Prostate gland (tissue), 2 donors: ENCODE measurements at regions not wholly inside any gene's neighbourhood (a gene's known extent, or its start where the extent isn't known, plus 50 kb on each side); places are given as distances from the start of the nearest gene placed in this dataset.

Experiments used
- DNase-seq: peaks from one replicate; pipeline ENCODE4 v3.0.0-alpha.2; 2019; ENCODE audit warnings: low spot score
- H3K27ac ChIP-seq, 2 donors: fragments of 200-600 bp; sonication (generic); 2 replicates each; pipeline ENCODE4 v1.5.1; 2017 to 2019
- H3K27me3 ChIP-seq: fragments of 200-600 bp; sonication (generic); replicated peaks from 2 replicates; pipeline ENCODE4 v1.5.1; 2019; ENCODE audit not compliant: insufficient read depth
- H3K36me3 ChIP-seq, 2 donors: fragments of 200-600 bp; sonication (generic); 1 replicate in 1 of 2; 2 replicates in 1 of 2; pipeline versions ENCODE4 v1.5.1 to v1.8.1; 2017 to 2019
- H3K4me1 ChIP-seq: fragments of 200-600 bp; sonication (generic); replicated peaks from 2 replicates; pipeline ENCODE4 v1.5.1; 2019
- H3K4me3 ChIP-seq, 2 donors: fragments of 200-600 bp; sonication (generic); 2 replicates each; pipeline ENCODE4 v1.5.1; 2017 to 2019
- H3K9me3 ChIP-seq: fragments of 200-600 bp; sonication (generic); 2 replicates; pipeline ENCODE4 v1.5.1; 2017
- CTCF ChIP-seq, 4 experiments: fragments of 200-600 bp in 2 of 4; fragments of 450-650 bp in 2 of 4; sonication (generic) in 2 of 4; IDR thresholded peaks; 1 replicate in 3 of 4; 2 replicates in 1 of 4; pipeline ENCODE4 v1.5.1; 2016 to 2019; ENCODE audit warnings: antibody characterized with exemption in 4 of 4, mild to moderate bottlenecking in 2 of 4, moderate library complexity in 2 of 4
- POLR2A ChIP-seq: fragments of 450-650 bp; IDR thresholded peaks from one replicate; pipeline ENCODE4 v1.6.1; 2016; ENCODE audit warnings: antibody characterized with exemption, mild to moderate bottlenecking
- POLR2AphosphoS5 ChIP-seq: sonication (generic); formaldehyde crosslinking; IDR thresholded peaks from one replicate; pipeline ENCODE4 v1.6.1; 2017; ENCODE audit warnings: antibody characterized with exemption
- WGBS: methylation state at CpG from one replicate; pipeline ENCODE4 v1.1.5; 2018; 5-methylcytosine and 5-hydroxymethylcytosine counted together
- intact Hi-C: fragments of 100-400 bp; cut with DNase I; formaldehyde crosslinking; loops from one replicate; pipeline ENCODE4 v1.14.2; 2022

- Histone ChIP-seq H3K27me3 (peaks cover 82% of the 10 kb centered on the region), H3K4me3 (no peak overlapping the region), H3K4me1 (peaks cover 3% of the 10 kb centered on the region), H3K9me3 (no peaks in the 10 kb centered on the region), H3K27ac (no peak overlapping the region), H3K36me3 (no peaks in the 10 kb centered on the region)
- TF ChIP-seq POLR2A (no peak), POLR2AphosphoS5 (no peak), CTCF (IDR thresholded peaks at IDR 0.05) (no peak)
- intact Hi-C loops: no loop called here
- no peak for DNase-seq
- whole genome bisulfite sequencing: 7% methylated on average over 33 of the region's 33 CpGs
Observed at GRCh38 chr15:89408372-89409183, 74.0 kb upstream of the POLG start.

- Histone ChIP-seq H3K27me3 (peaks cover 74% of the 10 kb centered on the region), H3K9me3 (no peaks in the 10 kb centered on the region), H3K4me1 (peaks cover 3% of the 10 kb centered on the region), H3K36me3 (no peaks in the 10 kb centered on the region), H3K27ac (no peak overlapping the region), H3K4me3 (no peak overlapping the region)
- no peak for TF ChIP-seq POLR2A
- TF ChIP-seq POLR2AphosphoS5: no peak
- no peak for TF ChIP-seq CTCF (IDR thresholded peaks at IDR 0.05)
- DNase-seq: no peak
- intact Hi-C loops: no loop called here
- 5% methylated on average over 42 of the region's 46 CpGs for WGBS
Observed at GRCh38 chr15:89406940-89407607, 72.5 kb upstream of the POLG start.

GRCh38 chr15:89406218-89406939 is 71.8 kb upstream of the POLG start:
- Histone ChIP-seq H3K4me1 (peaks cover 3% of the 10 kb centered on the region), H3K27me3 (peaks cover 67% of the 10 kb centered on the region), H3K9me3 (no peaks in the 10 kb centered on the region), H3K36me3 (no peaks in the 10 kb centered on the region), H3K27ac (no peak overlapping the region), H3K4me3 (no peak overlapping the region)
- no peak for DNase-seq
- TF ChIP-seq POLR2A (no peak), POLR2AphosphoS5 (no peak), CTCF (IDR thresholded peaks at IDR 0.05) (no peak)
- WGBS: 7% methylated on average over 27 of the region's 45 CpGs
- intact Hi-C loops: no loop called here

GRCh38 chr15:89405494-89405893 is 70.9 kb upstream of the POLG start:
- intact Hi-C loops: no loop called here
- no peak for DNase-seq
- 22% methylated on average over 9 of the region's 9 CpGs for WGBS
- peaks cover 3% of the 10 kb centered on the region for H3K4me1 ChIP-seq
- no peaks in the 10 kb centered on the region for H3K9me3 ChIP-seq
- no peak overlapping the region for H3K4me3 ChIP-seq
- no peak for TF ChIP-seq POLR2AphosphoS5
- no peak for TF ChIP-seq CTCF (IDR thresholded peaks at IDR 0.05)
- no peak for TF ChIP-seq POLR2A
- H3K27ac ChIP-seq: no peak overlapping the region
- peaks cover 59% of the 10 kb centered on the region for H3K27me3 ChIP-seq
- no peaks in the 10 kb centered on the region for H3K36me3 ChIP-seq
